ENCODE measurements at regions not wholly inside any gene's neighbourhood (a gene's known extent, or its start where the extent isn't known, plus 50 kb on each side); places are given as distances from the start of the nearest gene placed in this dataset.

DNA sequence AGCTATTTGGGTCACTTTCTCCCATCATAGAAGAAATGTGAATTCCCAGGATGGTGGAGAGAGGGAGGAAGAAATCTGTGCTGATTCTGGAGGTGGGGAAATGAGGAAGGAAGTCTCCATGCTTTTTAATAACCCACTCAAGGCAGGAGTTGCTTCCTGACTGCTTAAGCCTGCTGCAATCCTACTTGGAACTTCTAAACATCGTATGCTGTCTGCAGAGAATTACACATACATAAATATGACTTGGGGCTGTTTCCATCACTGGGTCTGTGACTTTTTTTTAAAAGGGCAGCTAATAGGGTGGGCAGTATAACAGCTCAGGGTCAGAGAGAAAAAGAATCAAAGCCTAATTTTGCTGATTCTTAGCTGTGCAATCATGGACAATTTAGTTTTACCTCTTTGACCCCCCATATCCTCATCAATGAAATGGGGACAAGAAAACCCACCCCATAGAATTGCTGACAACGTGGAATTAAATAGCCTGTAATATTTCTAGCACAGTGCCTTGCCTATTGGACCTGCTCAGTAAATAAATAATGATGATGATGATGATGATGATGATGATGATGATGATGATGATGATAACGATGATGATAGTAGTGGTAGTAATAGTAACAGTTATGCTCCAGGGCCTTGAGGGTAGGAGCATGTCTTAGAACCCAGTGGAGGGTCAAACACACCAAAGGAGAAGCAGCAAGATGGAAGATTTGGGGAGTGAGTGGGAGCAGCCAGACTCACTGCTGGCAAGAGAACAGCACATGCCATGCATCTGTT is 166.7 kb upstream of the LRFN2 start:
- H3K27me3 ChIP-seq (ENCODE audit: low read depth): peaks cover 66% of the 10 kb centered on the region
- no peaks in the 10 kb centered on the region for H3K9me3 ChIP-seq (replicated peaks)
- intact Hi-C loops (cut with micrococcal nuclease): no loop called here
- H3K27ac ChIP-seq (replicated peaks): no peak overlapping the region
- no peaks in the 10 kb centered on the region for H3K4me1 ChIP-seq
- TF ChIP-seq, protein P1, sequence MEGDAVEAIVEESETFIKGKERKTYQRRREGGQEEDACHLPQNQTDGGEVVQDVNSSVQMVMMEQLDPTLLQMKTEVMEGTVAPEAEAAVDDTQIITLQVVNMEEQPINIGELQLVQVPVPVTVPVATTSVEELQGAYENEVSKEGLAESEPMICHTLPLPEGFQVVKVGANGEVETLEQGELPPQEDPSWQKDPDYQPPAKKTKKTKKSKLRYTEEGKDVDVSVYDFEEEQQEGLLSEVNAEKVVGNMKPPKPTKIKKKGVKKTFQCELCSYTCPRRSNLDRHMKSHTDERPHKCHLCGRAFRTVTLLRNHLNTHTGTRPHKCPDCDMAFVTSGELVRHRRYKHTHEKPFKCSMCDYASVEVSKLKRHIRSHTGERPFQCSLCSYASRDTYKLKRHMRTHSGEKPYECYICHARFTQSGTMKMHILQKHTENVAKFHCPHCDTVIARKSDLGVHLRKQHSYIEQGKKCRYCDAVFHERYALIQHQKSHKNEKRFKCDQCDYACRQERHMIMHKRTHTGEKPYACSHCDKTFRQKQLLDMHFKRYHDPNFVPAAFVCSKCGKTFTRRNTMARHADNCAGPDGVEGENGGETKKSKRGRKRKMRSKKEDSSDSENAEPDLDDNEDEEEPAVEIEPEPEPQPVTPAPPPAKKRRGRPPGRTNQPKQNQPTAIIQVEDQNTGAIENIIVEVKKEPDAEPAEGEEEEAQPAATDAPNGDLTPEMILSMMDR (IDR thresholded peaks at IDR 0.05; ENCODE audit: borderline replicate concordance): no peak
- no peak overlapping the region for H3K4me3 ChIP-seq
- DNase-seq: no peak
- H3K36me3 ChIP-seq: no peaks in the 10 kb centered on the region

DNA sequence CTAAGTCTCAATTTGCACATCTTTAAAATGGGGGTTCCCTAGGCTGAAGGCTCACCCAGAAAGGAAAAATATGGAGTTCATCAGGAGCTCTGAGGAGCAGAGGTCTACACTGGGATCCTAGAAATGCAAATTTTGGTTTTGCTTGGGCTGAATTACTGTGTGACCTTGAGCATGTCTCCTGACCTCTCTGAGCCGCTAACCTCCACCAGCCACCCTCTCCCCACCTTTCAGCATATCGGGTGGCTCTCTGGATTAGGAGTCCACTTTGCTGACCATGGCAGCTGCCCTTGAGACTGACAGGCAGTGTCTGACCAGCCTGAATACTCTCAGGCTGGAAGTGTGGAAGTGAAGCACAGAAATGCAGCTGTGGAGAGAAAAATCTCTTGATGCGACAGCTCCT is 165.9 kb upstream of the LRFN2 start:
- TF ChIP-seq, protein P1 (IDR thresholded peaks at IDR 0.05; ENCODE audit: borderline replicate concordance): no peak

DNA sequence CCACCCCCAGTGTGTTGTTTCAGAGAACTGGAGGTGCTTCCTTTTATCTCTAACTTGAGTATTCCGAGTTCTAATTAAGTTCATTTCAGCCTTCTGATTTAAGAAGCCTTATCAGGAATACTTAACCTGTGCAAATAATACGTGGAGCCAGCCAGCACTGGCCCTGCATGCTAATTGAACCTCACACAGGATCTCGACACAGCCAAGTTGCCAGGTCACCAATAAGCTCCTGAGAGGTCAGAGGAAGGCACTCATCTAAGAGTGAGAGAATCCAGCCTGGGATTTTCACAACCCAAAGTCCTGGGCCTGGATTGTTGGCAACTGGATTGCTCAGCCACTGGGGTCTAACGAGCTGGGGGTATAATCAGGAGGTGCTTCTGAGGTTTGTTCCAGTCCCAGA is 157.7 kb upstream of the LRFN2 start:
- H3K4me3 ChIP-seq: no peak overlapping the region
- TF ChIP-seq, protein P1 (IDR thresholded peaks at IDR 0.05; ENCODE audit: borderline replicate concordance): no peak
- H3K27ac ChIP-seq (replicated peaks): no peak overlapping the region
- DNase-seq: no peak
- H3K9me3 ChIP-seq (replicated peaks): no peaks in the 10 kb centered on the region
- H3K4me1 ChIP-seq: no peaks in the 10 kb centered on the region
- no peaks in the 10 kb centered on the region for H3K36me3 ChIP-seq
- H3K27me3 ChIP-seq (ENCODE audit: low read depth): peaks cover 38% of the 10 kb centered on the region
- intact Hi-C loops (cut with micrococcal nuclease): no loop called here

More for the DNA sequence above, 165.9 kb upstream of the LRFN2 start:
- DNase-seq: no peak
- Histone ChIP-seq H3K36me3 (no peaks in the 10 kb centered on the region), H3K4me1 (no peaks in the 10 kb centered on the region), H3K9me3 (replicated peaks) (no peaks in the 10 kb centered on the region), H3K27ac (replicated peaks) (no peak overlapping the region), H3K27me3 (ENCODE audit: low read depth) (peaks cover 60% of the 10 kb centered on the region), H3K4me3 (no peak overlapping the region)
- intact Hi-C loops (cut with micrococcal nuclease): no loop called here

DNA sequence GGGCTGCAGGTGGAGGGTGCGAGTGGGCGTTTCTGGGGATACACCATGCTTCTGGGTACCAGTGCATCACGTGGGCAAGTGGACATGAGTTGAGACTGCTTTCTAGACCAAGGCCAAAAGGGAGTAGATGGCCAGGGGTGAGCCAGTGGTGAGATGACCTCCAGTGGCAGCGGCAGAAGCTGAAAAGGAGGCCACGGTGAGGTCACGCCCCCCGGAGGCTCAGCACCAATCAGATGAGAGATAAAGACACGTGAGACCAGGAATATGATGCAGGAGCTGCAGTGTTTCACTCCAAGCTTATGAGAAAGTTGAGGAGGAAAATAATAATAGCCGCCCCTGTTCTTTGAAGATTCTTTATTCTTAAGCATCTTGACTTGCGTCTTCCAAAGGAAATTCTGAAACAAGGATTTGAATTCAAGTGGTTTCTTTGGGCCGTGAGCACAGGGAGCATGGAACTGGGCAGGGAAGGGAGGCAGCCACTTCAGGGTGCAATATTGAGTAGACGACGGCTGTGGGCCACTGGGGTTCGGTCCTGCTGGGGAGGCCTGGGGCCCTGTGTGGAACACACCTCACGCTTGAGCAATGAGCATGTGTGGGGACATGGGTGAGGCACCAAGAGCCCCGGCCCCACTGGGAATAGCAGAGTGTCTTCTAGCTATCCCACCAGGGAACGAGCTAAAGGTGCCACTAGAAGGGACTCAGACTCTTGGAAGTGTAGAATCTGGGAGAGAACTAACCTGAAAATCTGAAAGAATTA is 156.7 kb upstream of the LRFN2 start:
- peaks cover 40% of the 10 kb centered on the region for H3K27me3 ChIP-seq (ENCODE audit: low read depth)
- intact Hi-C loops (cut with micrococcal nuclease): no loop called here
- TF ChIP-seq, protein P1 (IDR thresholded peaks at IDR 0.05; ENCODE audit: borderline replicate concordance): no peak
- no peak overlapping the region for H3K4me3 ChIP-seq
- no peaks in the 10 kb centered on the region for H3K9me3 ChIP-seq (replicated peaks)
- no peaks in the 10 kb centered on the region for H3K4me1 ChIP-seq
- no peaks in the 10 kb centered on the region for H3K36me3 ChIP-seq
- no peak for DNase-seq
- no peak overlapping the region for H3K27ac ChIP-seq (replicated peaks)

DNA sequence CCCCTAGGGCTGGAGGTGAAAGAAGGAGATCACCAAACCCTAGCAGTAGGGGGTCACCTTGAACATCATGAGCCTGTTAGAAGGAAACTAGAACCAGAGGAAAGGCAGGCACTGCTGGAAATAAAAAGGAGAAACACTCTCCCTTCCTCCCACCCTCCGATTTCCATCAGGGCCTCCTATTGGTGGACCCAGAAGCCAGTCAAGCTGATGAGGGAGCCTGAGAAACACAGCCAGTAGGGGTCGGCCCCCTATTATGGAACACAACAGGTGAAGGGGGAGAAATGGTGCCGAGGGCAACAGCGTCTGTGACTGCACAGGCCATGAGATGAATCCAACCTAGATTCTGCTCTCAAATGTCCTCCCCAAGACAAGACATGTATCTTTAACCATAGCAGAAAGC is 156.1 kb upstream of the LRFN2 start:
- intact Hi-C loops (cut with micrococcal nuclease): no loop called here
- Histone ChIP-seq H3K27me3 (ENCODE audit: low read depth) (peaks cover 46% of the 10 kb centered on the region), H3K36me3 (no peaks in the 10 kb centered on the region), H3K9me3 (replicated peaks) (no peaks in the 10 kb centered on the region), H3K4me3 (no peak overlapping the region), H3K4me1 (no peaks in the 10 kb centered on the region), H3K27ac (replicated peaks) (no peak overlapping the region)
- TF ChIP-seq, protein P1 (IDR thresholded peaks at IDR 0.05; ENCODE audit: borderline replicate concordance): no peak
- no peak for DNase-seq

Measured in left ventricle myocardium inferior (tissue), 1 donor.